ENCODE measurements at regions not wholly inside any gene's neighbourhood (a gene's known extent, or its start where the extent isn't known, plus 50 kb on each side); places are given as distances from the start of the nearest gene placed in this dataset.

DNA sequence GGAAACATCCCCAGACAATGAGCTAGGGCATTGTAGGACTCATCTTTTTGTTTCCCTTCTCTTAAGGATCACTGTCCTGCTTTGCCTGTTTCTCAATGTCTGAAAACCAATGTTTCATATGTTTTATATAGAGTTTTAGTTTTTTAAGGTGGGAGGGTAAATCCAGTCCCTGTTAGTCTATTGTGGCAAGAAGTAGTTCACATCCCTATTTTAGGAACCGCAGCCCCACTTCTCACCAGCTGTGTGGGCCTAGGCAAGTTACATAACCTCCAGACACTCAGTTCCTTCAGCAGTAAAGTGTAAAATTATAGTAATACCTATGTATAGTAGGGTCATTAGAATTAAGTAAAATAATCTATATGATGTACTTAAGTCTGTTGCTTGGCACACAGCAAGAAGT is 105.8 kb upstream of the WLS start:
- Histone ChIP-seq H3K4me3 (no peak overlapping the region), H3K9me1 (ENCODE audit: control insufficient read depth, insufficient read depth, low read length) (no peaks in the 10 kb centered on the region), H3K79me2 (ENCODE audit: control insufficient read depth, insufficient read depth, low read length) (no peaks in the 10 kb centered on the region), H4K20me1 (replicated peaks; ENCODE audit: control insufficient read depth, insufficient read depth, low read length) (no peaks in the 10 kb centered on the region), H3K27me3 (ENCODE audit: control insufficient read depth in 2 of 2, insufficient read depth in 2 of 2, low read length in 2 of 2) (no peaks in the 10 kb centered on the region), H2AFZ (ENCODE audit: low read depth, low read length) (no peak overlapping the region), H3K27ac (ENCODE audit: extremely low read depth, low read depth, low read length) (no peak overlapping the region), H3K9ac (ENCODE audit: insufficient read depth in 1 of 2, low read depth in 2 of 2, low read length in 2 of 2) (no peak overlapping the region), H3K9me3 (replicated peaks; ENCODE audit: control insufficient read depth, insufficient read depth, low read depth, low read length) (no peaks in the 10 kb centered on the region), H3K4me2 (ENCODE audit: insufficient read depth, low read length) (no peak overlapping the region), H3K4me1 (replicated peaks in 1 of 2; ENCODE audit: control insufficient read depth in 2 of 2, insufficient read depth in 2 of 2, low read length in 2 of 2) (no peaks in the 10 kb centered on the region), H3K36me3 (ENCODE audit: control insufficient read depth, insufficient read depth, low read length) (no peaks in the 10 kb centered on the region)
- CTCF ChIA-PET (ENCODE audit: low intra/inter-chr PET ratio) = no interaction called here
- in situ Hi-C loops (cut with MboI) = loop anchor here (25.0 kb wide), 1 partner anchor 801 kb away; no protein-coding TSS in a partner anchor
- BruUV-seq (replicated peaks) = no TSS peak
- intact Hi-C loops (cut with micrococcal nuclease) = no loop called here
- ATAC-seq (no peak), FAIRE-seq (no peak), DNase-seq (ENCODE audit: extremely low read depth in 1 of 4, low spot score in 3 of 4) (no peak)
- POLR2A ChIA-PET = no interaction called here
- 9% methylated on average over 1 of the region's 1 CpG for WGBS (ENCODE audit: insufficient coverage, low coverage, missing lambda C conversion rate)
- TF ChIP-seq NELFE (IDR thresholded peaks at IDR 0.05; ENCODE audit: insufficient read depth, insufficient read length) = no peak
- no peak for TF ChIP-seq TCF7L2 (IDR thresholded peaks at IDR 0.05; ENCODE audit: low read depth, low read length)
- no peak for TF ChIP-seq SAP30 (IDR thresholded peaks at IDR 0.05; ENCODE audit: borderline replicate concordance, insufficient read depth, low read depth, low read length, poor library complexity, severe bottlenecking)
- no peak for TF ChIP-seq ZNF347 (CRISPR knock-in tag; IDR thresholded peaks at IDR 0.05; ENCODE audit: low read depth)
- no peak for TF ChIP-seq ZNF384 (IDR thresholded peaks at IDR 0.05; ENCODE audit: low read depth, low read length)
- no peak for TF ChIP-seq ZNF217 (CRISPR knock-in tag; IDR thresholded peaks at IDR 0.05)
- TF ChIP-seq, protein P1, sequence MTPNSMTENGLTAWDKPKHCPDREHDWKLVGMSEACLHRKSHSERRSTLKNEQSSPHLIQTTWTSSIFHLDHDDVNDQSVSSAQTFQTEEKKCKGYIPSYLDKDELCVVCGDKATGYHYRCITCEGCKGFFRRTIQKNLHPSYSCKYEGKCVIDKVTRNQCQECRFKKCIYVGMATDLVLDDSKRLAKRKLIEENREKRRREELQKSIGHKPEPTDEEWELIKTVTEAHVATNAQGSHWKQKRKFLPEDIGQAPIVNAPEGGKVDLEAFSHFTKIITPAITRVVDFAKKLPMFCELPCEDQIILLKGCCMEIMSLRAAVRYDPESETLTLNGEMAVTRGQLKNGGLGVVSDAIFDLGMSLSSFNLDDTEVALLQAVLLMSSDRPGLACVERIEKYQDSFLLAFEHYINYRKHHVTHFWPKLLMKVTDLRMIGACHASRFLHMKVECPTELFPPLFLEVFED (CRISPR knock-in tag; conservative IDR thresholded peaks at IDR 0.05) = no peak
- no peak for TF ChIP-seq ZNF146 (CRISPR knock-in tag; IDR thresholded peaks at IDR 0.05; ENCODE audit: unreplicated experiment)
- TF ChIP-seq RBM15 (IDR thresholded peaks at IDR 0.05; ENCODE audit: insufficient read depth, low read length) = no peak
- no peak for TF ChIP-seq SNRNP70 (optimal IDR thresholded peaks at IDR 0.05; ENCODE audit: low read depth, low read length)
- TF ChIP-seq, protein P2, sequence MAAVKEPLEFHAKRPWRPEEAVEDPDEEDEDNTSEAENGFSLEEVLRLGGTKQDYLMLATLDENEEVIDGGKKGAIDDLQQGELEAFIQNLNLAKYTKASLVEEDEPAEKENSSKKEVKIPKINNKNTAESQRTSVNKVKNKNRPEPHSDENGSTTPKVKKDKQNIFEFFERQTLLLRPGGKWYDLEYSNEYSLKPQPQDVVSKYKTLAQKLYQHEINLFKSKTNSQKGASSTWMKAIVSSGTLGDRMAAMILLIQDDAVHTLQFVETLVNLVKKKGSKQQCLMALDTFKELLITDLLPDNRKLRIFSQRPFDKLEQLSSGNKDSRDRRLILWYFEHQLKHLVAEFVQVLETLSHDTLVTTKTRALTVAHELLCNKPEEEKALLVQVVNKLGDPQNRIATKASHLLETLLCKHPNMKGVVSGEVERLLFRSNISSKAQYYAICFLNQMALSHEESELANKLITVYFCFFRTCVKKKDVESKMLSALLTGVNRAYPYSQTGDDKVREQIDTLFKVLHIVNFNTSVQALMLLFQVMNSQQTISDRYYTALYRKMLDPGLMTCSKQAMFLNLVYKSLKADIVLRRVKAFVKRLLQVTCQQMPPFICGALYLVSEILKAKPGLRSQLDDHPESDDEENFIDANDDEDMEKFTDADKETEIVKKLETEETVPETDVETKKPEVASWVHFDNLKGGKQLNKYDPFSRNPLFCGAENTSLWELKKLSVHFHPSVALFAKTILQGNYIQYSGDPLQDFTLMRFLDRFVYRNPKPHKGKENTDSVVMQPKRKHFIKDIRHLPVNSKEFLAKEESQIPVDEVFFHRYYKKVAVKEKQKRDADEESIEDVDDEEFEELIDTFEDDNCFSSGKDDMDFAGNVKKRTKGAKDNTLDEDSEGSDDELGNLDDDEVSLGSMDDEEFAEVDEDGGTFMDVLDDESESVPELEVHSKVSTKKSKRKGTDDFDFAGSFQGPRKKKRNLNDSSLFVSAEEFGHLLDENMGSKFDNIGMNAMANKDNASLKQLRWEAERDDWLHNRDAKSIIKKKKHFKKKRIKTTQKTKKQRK (IDR thresholded peaks at IDR 0.05; ENCODE audit: borderline replicate concordance, low read depth, low read length) = no peak
- no peak for TF ChIP-seq HEY1 (CRISPR knock-in tag; IDR thresholded peaks at IDR 0.05; ENCODE audit: borderline replicate concordance)
- TF ChIP-seq, protein P3, sequence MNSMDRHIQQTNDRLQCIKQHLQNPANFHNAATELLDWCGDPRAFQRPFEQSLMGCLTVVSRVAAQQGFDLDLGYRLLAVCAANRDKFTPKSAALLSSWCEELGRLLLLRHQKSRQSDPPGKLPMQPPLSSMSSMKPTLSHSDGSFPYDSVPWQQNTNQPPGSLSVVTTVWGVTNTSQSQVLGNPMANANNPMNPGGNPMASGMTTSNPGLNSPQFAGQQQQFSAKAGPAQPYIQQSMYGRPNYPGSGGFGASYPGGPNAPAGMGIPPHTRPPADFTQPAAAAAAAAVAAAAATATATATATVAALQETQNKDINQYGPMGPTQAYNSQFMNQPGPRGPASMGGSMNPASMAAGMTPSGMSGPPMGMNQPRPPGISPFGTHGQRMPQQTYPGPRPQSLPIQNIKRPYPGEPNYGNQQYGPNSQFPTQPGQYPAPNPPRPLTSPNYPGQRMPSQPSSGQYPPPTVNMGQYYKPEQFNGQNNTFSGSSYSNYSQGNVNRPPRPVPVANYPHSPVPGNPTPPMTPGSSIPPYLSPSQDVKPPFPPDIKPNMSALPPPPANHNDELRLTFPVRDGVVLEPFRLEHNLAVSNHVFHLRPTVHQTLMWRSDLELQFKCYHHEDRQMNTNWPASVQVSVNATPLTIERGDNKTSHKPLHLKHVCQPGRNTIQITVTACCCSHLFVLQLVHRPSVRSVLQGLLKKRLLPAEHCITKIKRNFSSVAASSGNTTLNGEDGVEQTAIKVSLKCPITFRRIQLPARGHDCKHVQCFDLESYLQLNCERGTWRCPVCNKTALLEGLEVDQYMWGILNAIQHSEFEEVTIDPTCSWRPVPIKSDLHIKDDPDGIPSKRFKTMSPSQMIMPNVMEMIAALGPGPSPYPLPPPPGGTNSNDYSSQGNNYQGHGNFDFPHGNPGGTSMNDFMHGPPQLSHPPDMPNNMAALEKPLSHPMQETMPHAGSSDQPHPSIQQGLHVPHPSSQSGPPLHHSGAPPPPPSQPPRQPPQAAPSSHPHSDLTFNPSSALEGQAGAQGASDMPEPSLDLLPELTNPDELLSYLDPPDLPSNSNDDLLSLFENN (IDR thresholded peaks at IDR 0.05; ENCODE audit: low read depth in 2 of 2, low read length in 2 of 2) = no peak
- TF ChIP-seq KAT7 (CRISPR knock-in tag; IDR thresholded peaks at IDR 0.05; ENCODE audit: borderline replicate concordance) = no peak
- no peak for TF ChIP-seq THRAP3 (IDR thresholded peaks at IDR 0.05; ENCODE audit: borderline replicate concordance)
